Erythroblast (primary cell): ENCODE measurements at regions not wholly inside any gene's neighbourhood (a gene's known extent, or its start where the extent isn't known, plus 50 kb on each side); places are given as distances from the start of the nearest gene placed in this dataset.

Experiments
- DNase-seq, 2 experiments: peaks; one replicate each; lab custom pipeline; 2025; lab: John Stamatoyannopoulos, UW
- GATA1 ChIP-seq: IDR thresholded peaks from 2 replicates; pipeline ENCODE4 v1.6.1; 2011; ENCODE audit warnings: low read depth, mild to moderate bottlenecking, control low read depth, low read length, moderate library complexity
- POLR2A ChIP-seq: IDR thresholded peaks from 2 replicates; pipeline ENCODE4 v1.6.1; 2011; ENCODE audit warnings: mild to moderate bottlenecking, low read length

- DNase-seq: no peak
- TF ChIP-seq POLR2A: no peak
- TF ChIP-seq GATA1: no peak
Measured at GRCh38 chr16:80077696-80078095, 463.1 kb upstream of the DYNLRB2 start.

GRCh38 chr16:80074329-80074728 lies 466.5 kb upstream of the DYNLRB2 start:
- TF ChIP-seq POLR2A (no peak), GATA1 (no peak)

GRCh38 chr16:80071964-80072456 lies 468.8 kb upstream of the DYNLRB2 start:
- no peak for DNase-seq
- TF ChIP-seq POLR2A (no peak), GATA1 (no peak)

More at GRCh38 chr16:80074329-80074728, 466.5 kb upstream of the DYNLRB2 start:
- DNase-seq: no peak

GRCh38 chr16:80066805-80067580 lies 466.5 kb upstream of the MAF start:
- no peak for DNase-seq
- TF ChIP-seq GATA1: no peak
- no peak for TF ChIP-seq POLR2A

GRCh38 chr16:80065541-80065940 lies 465.0 kb upstream of the MAF start:
- TF ChIP-seq POLR2A (no peak), GATA1 (no peak)
- no peak for DNase-seq

GRCh38 chr16:80063713-80064069 lies 463.2 kb upstream of the MAF start:
- TF ChIP-seq GATA1 (no peak), POLR2A (no peak)
- DNase-seq: no peak

GRCh38 chr16:80063031-80063712 lies 462.6 kb upstream of the MAF start:
- TF ChIP-seq GATA1 (no peak), POLR2A (no peak)
- no peak for DNase-seq

- TF ChIP-seq POLR2A (no peak), GATA1 (no peak)
- no peak for DNase-seq
Measured at GRCh38 chr16:80062361-80063030, 462.0 kb upstream of the MAF start.

- TF ChIP-seq POLR2A: no peak
- no peak for TF ChIP-seq GATA1
- no peak for DNase-seq
Measured at GRCh38 chr16:80060470-80060869, 459.9 kb upstream of the MAF start.

GRCh38 chr16:80059836-80060235 lies 459.3 kb upstream of the MAF start:
- DNase-seq: no peak
- TF ChIP-seq GATA1 (no peak), POLR2A (no peak)

- TF ChIP-seq GATA1: no peak
- no peak for TF ChIP-seq POLR2A
- DNase-seq: no peak
Measured at GRCh38 chr16:80058214-80058613, 457.7 kb upstream of the MAF start.

- no peak for DNase-seq
- TF ChIP-seq GATA1 (no peak), POLR2A (no peak)
Measured at GRCh38 chr16:80056324-80056723, 455.8 kb upstream of the MAF start.

- TF ChIP-seq POLR2A (no peak), GATA1 (no peak)
- DNase-seq: no peak
Measured at GRCh38 chr16:80055831-80056230, 455.3 kb upstream of the MAF start.

GRCh38 chr16:80054647-80055046 lies 454.1 kb upstream of the MAF start:
- TF ChIP-seq POLR2A: no peak
- no peak for TF ChIP-seq GATA1
- DNase-seq: no peak

GRCh38 chr16:80051040-80051439 lies 450.5 kb upstream of the MAF start:
- TF ChIP-seq GATA1 (no peak), POLR2A (no peak)
- no peak for DNase-seq
